Upper lobe of left lung (tissue), 4 donors: ENCODE measurements at regions not wholly inside any gene's neighbourhood (a gene's known extent, or its start where the extent isn't known, plus 50 kb on each side); places are given as distances from the start of the nearest gene placed in this dataset.

ENCODE experiments used
- CTCF ChIP-seq, 6 experiments: fragments of 450-650 bp in 4 of 6; fragments of 200-600 bp in 2 of 6; sonication (generic) in 2 of 6; IDR thresholded peaks; one replicate each; pipeline ENCODE4 v1.5.1; 2016 to 2019; ENCODE audit warnings: antibody characterized with exemption in 6 of 6
- POLR2A ChIP-seq, 4 donors: fragments of 450-650 bp; IDR thresholded peaks; one replicate each; pipeline ENCODE4 v1.5.1; 2016 to 2017; ENCODE audit warnings: antibody characterized with exemption in 4 of 4, mild to moderate bottlenecking in 2 of 4
- POLR2AphosphoS5 ChIP-seq, 2 donors: sonication (generic); formaldehyde crosslinking; IDR thresholded peaks; one replicate each; pipeline ENCODE4 v1.5.1; 2017; ENCODE audit warnings: antibody characterized with exemption in 2 of 2

- TF ChIP-seq POLR2AphosphoS5 (IDR thresholded peaks at IDR 0.05) = no peak
- no peak for TF ChIP-seq POLR2A (IDR thresholded peaks at IDR 0.05)
- TF ChIP-seq CTCF (IDR thresholded peaks at IDR 0.05) = no peak
Observed at GRCh38 chr13:47147812-47148119, 250.9 kb upstream of the HTR2A start.
